ENCODE measurements at regions not wholly inside any gene's neighbourhood (a gene's known extent, or its start where the extent isn't known, plus 50 kb on each side); places are given as distances from the start of the nearest gene placed in this dataset.

DNA sequence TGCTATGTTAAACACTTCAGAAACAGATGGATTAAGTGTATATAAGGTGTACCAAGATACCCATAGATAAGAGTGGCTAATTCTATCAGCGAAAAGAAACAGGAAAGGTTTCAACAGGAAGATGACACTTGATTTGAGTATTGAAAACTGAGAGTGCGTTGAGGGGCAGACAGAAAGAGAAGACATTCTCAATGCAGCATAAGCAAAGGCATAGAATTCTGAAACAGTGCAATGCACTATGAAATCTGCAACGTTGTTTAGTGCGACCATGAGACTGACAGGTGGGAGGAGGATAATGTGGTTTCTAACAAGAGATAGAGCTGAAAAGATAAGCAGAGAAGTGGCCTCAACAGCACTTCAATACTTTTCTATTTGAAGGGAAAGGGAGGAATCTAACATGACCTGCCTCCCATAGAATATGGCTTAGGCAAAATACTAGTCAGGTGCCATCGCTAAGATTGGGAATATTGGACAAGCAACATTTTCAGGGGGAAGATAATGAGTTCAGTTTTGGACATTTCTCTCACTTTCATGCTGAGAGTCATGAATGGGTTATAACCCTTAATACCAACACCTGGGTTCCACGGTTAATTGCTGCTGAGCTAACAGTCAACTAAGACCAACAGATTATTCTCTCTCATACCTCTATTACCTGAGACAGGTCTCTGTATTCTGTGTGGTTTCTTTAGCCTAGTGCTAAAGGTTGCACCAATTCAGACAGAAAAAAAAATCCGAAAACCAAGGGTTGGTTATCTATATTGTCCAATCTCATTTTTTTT lies 312.9 kb upstream of the ARID1B start:
- no peak overlapping the region for H4K91ac ChIP-seq (ENCODE audit: low read length)
- H2BK120ac ChIP-seq (ENCODE audit: low read depth, low read length): no peak overlapping the region
- no peak overlapping the region for H4K8ac ChIP-seq (ENCODE audit: low read length)
- H3K27ac ChIP-seq (ENCODE audit: low read length, poor library complexity, severe bottlenecking): no peak overlapping the region
- H3K4ac ChIP-seq (ENCODE audit: low read depth in 1 of 2, low read length in 2 of 2): no peak overlapping the region
- H3K4me3 ChIP-seq (ENCODE audit: insufficient read depth in 1 of 2, low read depth in 1 of 2, low read length in 2 of 2): no peak overlapping the region
- 88% methylated on average over 6 of the region's 7 CpGs for WGBS
- H3K4me1 ChIP-seq (ENCODE audit: control insufficient read depth, insufficient read depth, low read depth, low read length): no peaks in the 10 kb centered on the region
- H3K4me2 ChIP-seq (ENCODE audit: low read length, poor library complexity, severe bottlenecking): no peak overlapping the region
- H3K9me3 ChIP-seq (ENCODE audit: control insufficient read depth, low read length): peaks cover 10% of the 10 kb centered on the region
- H2AK5ac ChIP-seq (ENCODE audit: low read length, severe bottlenecking): no peak overlapping the region
- no peak for DNase-seq
- H3K27me3 ChIP-seq (ENCODE audit: control insufficient read depth in 1 of 2, insufficient read depth in 1 of 2, low read length in 2 of 2): no peaks in the 10 kb centered on the region
- H2AFZ ChIP-seq (ENCODE audit: low read depth, low read length): no peak overlapping the region
- no peak overlapping the region for H3K9ac ChIP-seq (ENCODE audit: low read length)
- no peak overlapping the region for H2BK5ac ChIP-seq (ENCODE audit: low read depth, low read length, poor library complexity, severe bottlenecking)
- H3K36me3 ChIP-seq (ENCODE audit: control insufficient read depth in 1 of 2, insufficient read depth in 2 of 2, low read depth in 1 of 2, low read length in 2 of 2): no peaks in the 10 kb centered on the region
- H3K79me1 ChIP-seq (replicated peaks; ENCODE audit: low read length, poor library complexity, severe bottlenecking): no peaks in the 10 kb centered on the region
- H3K18ac ChIP-seq (ENCODE audit: low read depth in 1 of 2, low read length in 2 of 2): no peak overlapping the region
- no peak overlapping the region for H2BK12ac ChIP-seq (ENCODE audit: low read length in 2 of 2)
- no peak overlapping the region for H2BK15ac ChIP-seq (ENCODE audit: low read depth, poor library complexity, severe bottlenecking)
- H3K14ac ChIP-seq (ENCODE audit: low read length in 2 of 2): no peak overlapping the region
- no peak overlapping the region for H3K23ac ChIP-seq (ENCODE audit: low read length in 2 of 2)

DNA sequence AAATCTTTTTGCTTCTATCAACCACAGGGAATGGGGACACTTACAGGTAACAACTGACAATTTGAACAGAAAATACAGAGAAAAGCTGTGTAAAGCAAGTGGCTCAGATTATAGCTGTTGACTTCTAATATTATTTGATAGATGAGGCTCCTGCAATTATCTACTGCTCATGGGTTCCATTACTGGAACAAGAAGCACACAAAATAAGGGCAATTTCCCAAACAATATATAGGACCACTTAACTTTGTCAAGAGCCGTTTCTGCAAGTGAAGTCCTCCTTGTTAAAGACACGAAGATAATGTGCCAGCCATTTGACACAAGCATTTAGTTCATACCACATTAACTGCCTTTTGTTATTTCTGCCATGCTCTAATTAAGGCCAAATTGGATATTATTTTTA lies 315.5 kb upstream of the ARID1B start:
- Histone ChIP-seq H3K9me3 (ENCODE audit: control insufficient read depth, low read length) (peaks cover 5% of the 10 kb centered on the region), H2BK12ac (ENCODE audit: low read length in 2 of 2) (no peak overlapping the region), H2AK5ac (ENCODE audit: low read length, severe bottlenecking) (no peak overlapping the region), H2BK15ac (ENCODE audit: low read depth, poor library complexity, severe bottlenecking) (no peak overlapping the region), H4K91ac (ENCODE audit: low read length) (no peak overlapping the region), H3K36me3 (ENCODE audit: control insufficient read depth in 1 of 2, insufficient read depth in 2 of 2, low read depth in 1 of 2, low read length in 2 of 2) (no peaks in the 10 kb centered on the region), H3K23ac (ENCODE audit: low read length in 2 of 2) (no peak overlapping the region), H3K4ac (ENCODE audit: low read depth in 1 of 2, low read length in 2 of 2) (no peak overlapping the region), H3K27me3 (ENCODE audit: control insufficient read depth in 1 of 2, insufficient read depth in 1 of 2, low read length in 2 of 2) (no peaks in the 10 kb centered on the region), H3K4me3 (ENCODE audit: insufficient read depth in 1 of 2, low read depth in 1 of 2, low read length in 2 of 2) (no peak overlapping the region), H2BK120ac (ENCODE audit: low read depth, low read length) (no peak overlapping the region), H4K8ac (ENCODE audit: low read length) (no peak overlapping the region), H3K18ac (ENCODE audit: low read depth in 1 of 2, low read length in 2 of 2) (no peak overlapping the region), H3K14ac (ENCODE audit: low read length in 2 of 2) (no peak overlapping the region), H3K79me1 (replicated peaks; ENCODE audit: low read length, poor library complexity, severe bottlenecking) (no peaks in the 10 kb centered on the region), H3K4me1 (ENCODE audit: control insufficient read depth, insufficient read depth, low read depth, low read length) (no peaks in the 10 kb centered on the region), H3K9ac (ENCODE audit: low read length) (no peak overlapping the region), H3K4me2 (ENCODE audit: low read length, poor library complexity, severe bottlenecking) (no peak overlapping the region), H3K27ac (ENCODE audit: low read length, poor library complexity, severe bottlenecking) (no peak overlapping the region), H2AFZ (ENCODE audit: low read depth, low read length) (no peak overlapping the region), H2BK5ac (ENCODE audit: low read depth, low read length, poor library complexity, severe bottlenecking) (no peak overlapping the region)
- DNase-seq: no peak
- 80% methylated on average over 2 of the region's 2 CpGs for WGBS

DNA sequence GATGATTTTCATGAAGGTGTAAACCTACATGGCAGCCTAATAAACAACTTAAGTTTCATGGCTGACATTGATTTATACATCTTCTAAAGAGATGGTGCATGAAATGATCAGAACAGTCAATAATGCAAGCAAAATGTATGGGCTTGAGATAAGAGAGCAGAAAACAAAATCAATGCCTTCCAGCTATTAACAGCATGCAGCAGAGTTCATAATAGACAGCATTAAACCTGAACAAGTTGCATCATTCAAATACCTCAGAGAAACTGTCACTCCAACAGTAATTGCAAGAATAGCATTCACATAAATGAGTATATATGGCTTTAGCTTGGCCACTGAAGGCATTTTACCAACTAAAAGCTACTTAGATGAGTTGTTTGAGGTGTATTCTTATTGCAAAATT lies 319.6 kb upstream of the ARID1B start:
- Histone ChIP-seq H3K36me3 (ENCODE audit: control insufficient read depth in 1 of 2, insufficient read depth in 2 of 2, low read depth in 1 of 2, low read length in 2 of 2) (no peaks in the 10 kb centered on the region), H2BK15ac (ENCODE audit: low read depth, poor library complexity, severe bottlenecking) (no peak overlapping the region), H3K9ac (ENCODE audit: low read length) (no peak overlapping the region), H3K4me2 (ENCODE audit: low read length, poor library complexity, severe bottlenecking) (no peak overlapping the region), H3K18ac (ENCODE audit: low read depth in 1 of 2, low read length in 2 of 2) (no peak overlapping the region), H2BK12ac (ENCODE audit: low read length in 2 of 2) (no peak overlapping the region), H3K9me3 (ENCODE audit: control insufficient read depth, low read length) (no peaks in the 10 kb centered on the region), H2BK120ac (ENCODE audit: low read depth, low read length) (no peak overlapping the region), H3K79me1 (replicated peaks; ENCODE audit: low read length, poor library complexity, severe bottlenecking) (no peaks in the 10 kb centered on the region), H3K14ac (ENCODE audit: low read length in 2 of 2) (no peak overlapping the region), H3K4ac (ENCODE audit: low read depth in 1 of 2, low read length in 2 of 2) (no peak overlapping the region), H4K91ac (ENCODE audit: low read length) (no peak overlapping the region), H4K8ac (ENCODE audit: low read length) (no peak overlapping the region), H3K23ac (ENCODE audit: low read length in 2 of 2) (no peak overlapping the region), H2BK5ac (ENCODE audit: low read depth, low read length, poor library complexity, severe bottlenecking) (no peak overlapping the region), H3K27ac (ENCODE audit: low read length, poor library complexity, severe bottlenecking) (no peak overlapping the region), H3K4me3 (ENCODE audit: insufficient read depth in 1 of 2, low read depth in 1 of 2, low read length in 2 of 2) (no peak overlapping the region), H2AK5ac (ENCODE audit: low read length, severe bottlenecking) (no peak overlapping the region), H3K27me3 (ENCODE audit: control insufficient read depth in 1 of 2, insufficient read depth in 1 of 2, low read length in 2 of 2) (no peaks in the 10 kb centered on the region), H3K4me1 (ENCODE audit: control insufficient read depth, insufficient read depth, low read depth, low read length) (no peaks in the 10 kb centered on the region), H2AFZ (ENCODE audit: low read depth, low read length) (no peak overlapping the region)
- DNase-seq: no peak

DNA sequence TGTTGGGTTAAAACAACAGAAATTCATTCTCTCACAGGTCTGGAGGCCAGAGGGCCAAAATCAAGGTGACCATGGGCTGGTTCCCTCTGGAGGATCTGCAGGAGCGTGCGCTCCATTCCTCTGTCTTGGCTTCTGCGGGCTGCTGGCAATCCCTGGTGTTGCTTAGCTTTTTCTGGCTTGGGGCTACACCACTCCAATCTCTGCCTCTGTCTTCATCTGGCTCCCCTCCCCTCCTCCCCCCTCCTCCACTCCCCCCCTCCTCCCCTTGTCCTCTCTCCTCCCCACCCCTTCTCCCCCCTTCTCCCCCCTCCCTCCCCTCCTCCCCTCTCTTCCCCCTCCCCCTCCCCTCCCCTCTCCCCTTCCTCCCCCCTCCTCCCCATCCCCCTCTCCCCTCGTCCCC lies 321.3 kb upstream of the ARID1B start:
- Histone ChIP-seq H2BK120ac (ENCODE audit: low read depth, low read length) (no peak overlapping the region), H2BK12ac (ENCODE audit: low read length in 2 of 2) (no peak overlapping the region), H3K4ac (ENCODE audit: low read depth in 1 of 2, low read length in 2 of 2) (no peak overlapping the region), H3K79me1 (replicated peaks; ENCODE audit: low read length, poor library complexity, severe bottlenecking) (no peaks in the 10 kb centered on the region), H2AK5ac (ENCODE audit: low read length, severe bottlenecking) (no peak overlapping the region), H3K4me1 (ENCODE audit: control insufficient read depth, insufficient read depth, low read depth, low read length) (no peaks in the 10 kb centered on the region), H3K4me3 (ENCODE audit: insufficient read depth in 1 of 2, low read depth in 1 of 2, low read length in 2 of 2) (no peak overlapping the region), H3K4me2 (ENCODE audit: low read length, poor library complexity, severe bottlenecking) (no peak overlapping the region), H3K9ac (ENCODE audit: low read length) (no peak overlapping the region), H3K27ac (ENCODE audit: low read length, poor library complexity, severe bottlenecking) (no peak overlapping the region), H2BK15ac (ENCODE audit: low read depth, poor library complexity, severe bottlenecking) (no peak overlapping the region), H2BK5ac (ENCODE audit: low read depth, low read length, poor library complexity, severe bottlenecking) (no peak overlapping the region), H2AFZ (ENCODE audit: low read depth, low read length) (no peak overlapping the region), H3K23ac (ENCODE audit: low read length in 2 of 2) (no peak overlapping the region), H4K8ac (ENCODE audit: low read length) (no peak overlapping the region), H3K36me3 (ENCODE audit: control insufficient read depth in 1 of 2, insufficient read depth in 2 of 2, low read depth in 1 of 2, low read length in 2 of 2) (no peaks in the 10 kb centered on the region), H3K9me3 (ENCODE audit: control insufficient read depth, low read length) (no peaks in the 10 kb centered on the region), H3K18ac (ENCODE audit: low read depth in 1 of 2, low read length in 2 of 2) (no peak overlapping the region), H3K14ac (ENCODE audit: low read length in 2 of 2) (no peak overlapping the region), H4K91ac (ENCODE audit: low read length) (no peak overlapping the region), H3K27me3 (ENCODE audit: control insufficient read depth in 1 of 2, insufficient read depth in 1 of 2, low read length in 2 of 2) (no peaks in the 10 kb centered on the region)
- no peak for DNase-seq
- 100% methylated on average over 3 of the region's 4 CpGs for WGBS
